ENCODE measurements at regions not wholly inside any gene's neighbourhood (a gene's known extent, or its start where the extent isn't known, plus 50 kb on each side); places are given as distances from the start of the nearest gene placed in this dataset.

- TF ChIP-seq, protein P1, sequence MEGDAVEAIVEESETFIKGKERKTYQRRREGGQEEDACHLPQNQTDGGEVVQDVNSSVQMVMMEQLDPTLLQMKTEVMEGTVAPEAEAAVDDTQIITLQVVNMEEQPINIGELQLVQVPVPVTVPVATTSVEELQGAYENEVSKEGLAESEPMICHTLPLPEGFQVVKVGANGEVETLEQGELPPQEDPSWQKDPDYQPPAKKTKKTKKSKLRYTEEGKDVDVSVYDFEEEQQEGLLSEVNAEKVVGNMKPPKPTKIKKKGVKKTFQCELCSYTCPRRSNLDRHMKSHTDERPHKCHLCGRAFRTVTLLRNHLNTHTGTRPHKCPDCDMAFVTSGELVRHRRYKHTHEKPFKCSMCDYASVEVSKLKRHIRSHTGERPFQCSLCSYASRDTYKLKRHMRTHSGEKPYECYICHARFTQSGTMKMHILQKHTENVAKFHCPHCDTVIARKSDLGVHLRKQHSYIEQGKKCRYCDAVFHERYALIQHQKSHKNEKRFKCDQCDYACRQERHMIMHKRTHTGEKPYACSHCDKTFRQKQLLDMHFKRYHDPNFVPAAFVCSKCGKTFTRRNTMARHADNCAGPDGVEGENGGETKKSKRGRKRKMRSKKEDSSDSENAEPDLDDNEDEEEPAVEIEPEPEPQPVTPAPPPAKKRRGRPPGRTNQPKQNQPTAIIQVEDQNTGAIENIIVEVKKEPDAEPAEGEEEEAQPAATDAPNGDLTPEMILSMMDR (IDR thresholded peaks at IDR 0.05; ENCODE audit: insufficient read depth, low read length, poor library complexity, severe bottlenecking) = no peak
- no peak for TF ChIP-seq EZH2phosphoT487 (conservative IDR thresholded peaks at IDR 0.05; ENCODE audit: low read length)
These were observed 462.9 kb upstream of the ADAMTS5 start for GRCh38 chr21:27429710-27430341.
